DMS 273 (cell line): ENCODE measurements at regions not wholly inside any gene's neighbourhood (a gene's known extent, or its start where the extent isn't known, plus 50 kb on each side); places are given as distances from the start of the nearest gene placed in this dataset.

Experiments used
- DNase-seq: peaks from one replicate; lab custom pipeline; 2025; ENCODE audit not compliant: unreplicated experiment; lab: John Stamatoyannopoulos, UW

DNA sequence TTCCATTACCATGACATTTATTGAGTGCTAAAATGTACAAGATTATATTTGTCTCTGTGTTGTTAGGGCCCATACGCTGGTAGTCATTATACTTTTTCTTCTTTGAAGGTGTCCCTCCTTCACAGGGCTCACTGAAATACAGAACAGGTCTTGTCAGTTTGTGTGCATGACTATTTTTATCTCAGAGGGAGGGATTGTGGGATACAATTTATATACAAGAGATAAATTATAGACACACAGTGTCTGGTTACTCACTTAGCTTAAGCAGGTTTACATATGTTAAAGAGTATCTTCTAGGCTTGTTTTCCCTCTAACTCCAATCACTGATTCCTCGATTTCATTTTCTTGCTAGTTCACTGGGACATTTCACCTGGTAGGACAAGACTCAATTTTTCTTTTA is 143.3 kb upstream of the GUCY1A1 start:
- DNase-seq: no peak

GRCh38 chr4:155522201-155522600 is 144.4 kb upstream of the GUCY1A1 start:
- DNase-seq: no peak

GRCh38 chr4:155521382-155521781 is 144.6 kb upstream of the MAP9 start:
- no peak for DNase-seq

- DNase-seq: no peak
These were observed 138.8 kb upstream of the MAP9 start for GRCh38 chr4:155515444-155516075.

- DNase-seq: no peak
These were observed 137.9 kb upstream of the MAP9 start for GRCh38 chr4:155514628-155515027.

DNA sequence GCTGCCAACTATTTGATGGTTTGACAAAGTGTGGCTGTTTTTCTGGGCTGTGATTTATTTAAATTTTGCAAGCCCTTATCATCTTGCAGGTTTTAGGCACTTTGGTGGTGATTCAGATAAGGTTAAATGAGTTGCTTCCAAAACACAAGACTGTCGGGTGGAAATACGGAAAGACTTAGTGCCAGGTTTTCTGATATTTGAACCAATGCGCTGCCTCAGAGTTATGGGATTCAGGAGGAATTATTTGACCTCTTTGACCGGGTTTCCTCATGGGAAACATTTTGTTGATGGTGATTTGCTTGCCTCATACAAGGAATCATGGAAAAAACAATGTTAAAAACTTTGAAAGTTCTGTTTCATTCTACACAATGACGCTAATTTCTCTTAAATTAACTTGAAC is 136.1 kb upstream of the MAP9 start:
- DNase-seq: no peak

DNA sequence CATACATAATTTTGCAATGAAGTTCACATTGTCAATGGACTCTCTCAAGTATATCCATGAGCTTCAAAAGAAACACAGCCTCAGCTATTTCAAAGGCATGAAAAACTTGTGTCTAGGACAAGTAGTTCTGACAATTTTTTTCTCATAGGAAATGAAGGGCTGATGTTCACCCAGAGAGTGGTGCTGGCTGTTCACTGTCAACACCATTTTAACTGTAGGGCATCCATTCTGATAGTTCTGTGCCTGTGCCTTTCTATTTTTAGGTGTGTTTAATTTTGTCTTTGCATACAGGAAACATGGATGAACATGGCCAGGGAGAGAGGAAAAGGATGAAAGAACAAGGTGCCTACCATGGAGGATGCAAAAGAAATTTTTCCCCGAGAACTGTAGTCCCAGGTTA is 135.3 kb upstream of the MAP9 start:
- no peak for DNase-seq

GRCh38 chr4:155510771-155511170 is 134.0 kb upstream of the MAP9 start:
- no peak for DNase-seq

DNA sequence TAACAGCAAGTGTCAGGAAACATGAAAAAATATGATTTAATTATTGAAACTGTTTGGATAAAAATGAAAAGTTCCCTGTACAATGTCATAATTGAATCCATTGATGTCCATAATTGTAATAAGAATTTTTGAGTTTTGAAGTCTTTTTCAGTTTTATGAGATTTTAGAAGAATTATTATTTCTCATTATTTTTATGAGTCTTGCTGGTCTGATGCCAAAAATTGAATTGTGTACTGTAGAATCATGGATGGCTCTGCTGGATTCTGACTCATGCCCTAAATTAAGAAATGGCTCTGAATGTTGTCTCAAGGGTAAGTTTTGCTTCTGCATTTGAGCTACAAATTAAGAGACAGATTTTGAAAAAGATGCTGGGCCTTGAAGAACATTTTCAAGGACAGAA is 132.8 kb upstream of the MAP9 start:
- DNase-seq: no peak

- no peak for DNase-seq
These were observed 130.0 kb upstream of the MAP9 start for GRCh38 chr4:155506745-155507144.

DNA sequence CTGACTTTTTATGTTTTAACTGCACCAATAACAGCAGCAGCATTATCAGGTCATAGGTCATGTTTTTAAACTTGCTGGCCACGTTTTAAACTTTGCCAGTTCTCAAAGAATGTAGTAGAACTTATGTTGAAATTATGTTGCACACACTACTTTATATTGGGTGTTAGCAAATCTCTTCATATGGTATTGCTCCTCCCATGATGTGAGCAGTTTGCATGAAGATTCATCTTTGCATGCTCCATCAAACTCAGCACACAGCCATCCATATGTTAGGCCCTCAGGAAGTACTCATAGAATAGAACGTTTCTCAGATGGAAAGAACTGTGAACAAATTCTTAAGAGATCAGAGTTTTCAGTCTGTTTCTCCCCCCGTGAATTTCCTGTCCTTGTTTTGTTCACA is 128.6 kb upstream of the MAP9 start:
- no peak for DNase-seq

DNA sequence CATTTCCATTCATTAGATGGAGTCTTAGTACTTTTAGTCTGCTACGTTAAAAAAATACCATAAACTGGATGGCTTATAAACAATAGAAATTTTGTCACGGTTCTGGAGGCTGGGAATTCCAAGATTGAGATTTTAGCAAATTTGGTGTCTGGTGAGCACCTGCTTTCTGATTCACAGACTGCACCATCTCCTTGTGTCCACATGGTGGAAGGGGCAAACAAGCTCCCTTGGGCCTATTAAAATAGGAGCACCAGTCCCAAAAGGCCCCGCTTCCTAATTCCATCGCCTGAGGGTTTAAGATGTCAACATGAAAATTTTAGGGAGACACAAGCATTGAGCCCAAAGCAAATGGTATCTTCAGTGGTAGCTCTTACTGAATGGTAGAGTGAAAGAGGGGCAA is 120.5 kb upstream of the MAP9 start:
- DNase-seq: peak; percentile 4

DNA sequence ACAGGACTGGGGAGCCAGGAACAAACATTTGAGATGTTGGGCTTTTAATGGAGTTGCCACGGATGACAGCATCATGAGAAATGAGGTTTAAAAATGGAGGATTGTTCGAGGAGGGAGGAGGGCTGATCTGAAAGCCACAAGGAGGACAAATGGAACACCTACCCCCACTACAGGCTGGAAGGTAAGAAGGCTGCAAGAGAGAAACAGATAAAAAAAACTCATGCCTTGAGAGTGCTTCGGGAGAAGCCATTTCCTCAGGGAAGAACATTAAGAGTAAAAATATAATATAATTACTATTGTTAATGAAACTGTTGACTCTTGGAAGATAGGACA is 119.5 kb upstream of the MAP9 start:
- DNase-seq: no peak

- no peak for DNase-seq
These were observed 119.0 kb upstream of the MAP9 start for GRCh38 chr4:155495572-155496293.

GRCh38 chr4:155494037-155494718 is 117.4 kb upstream of the MAP9 start:
- no peak for DNase-seq

DNA sequence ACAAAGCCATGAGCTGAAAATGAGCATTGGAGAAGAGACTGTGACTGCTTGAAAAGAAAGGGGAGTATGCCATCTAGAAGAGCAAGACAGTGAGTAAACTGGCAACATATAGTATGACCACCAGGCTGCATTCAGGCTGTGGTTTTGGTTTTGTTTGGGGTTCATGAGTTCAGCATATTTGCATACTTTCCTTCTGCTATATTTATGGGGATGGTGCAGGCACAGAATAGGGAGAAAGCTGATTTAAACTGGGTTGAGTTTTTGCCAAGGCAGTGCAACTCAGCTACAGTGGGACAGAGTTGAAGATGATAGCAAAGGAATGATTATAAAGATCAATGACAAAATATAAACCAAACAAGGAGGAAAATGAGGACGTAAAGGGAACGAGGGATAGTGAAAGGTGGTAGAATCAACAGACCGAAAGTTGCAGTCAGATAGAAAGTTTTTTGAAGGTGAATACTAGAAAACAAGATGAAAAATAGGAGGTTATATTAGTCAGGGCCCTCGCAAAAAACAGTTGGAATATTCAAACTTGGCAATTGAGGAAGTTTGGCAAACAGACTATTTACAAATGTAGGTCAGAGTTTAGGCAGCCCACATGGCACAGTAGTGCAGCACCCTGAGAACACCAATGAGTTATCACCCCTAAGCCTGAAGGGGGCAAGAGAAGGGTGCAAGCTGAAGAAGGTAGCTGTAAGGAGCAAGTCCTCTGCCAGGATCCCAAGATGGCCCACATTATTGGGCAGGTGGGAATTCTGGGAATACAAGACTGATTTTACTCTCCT is 114.8 kb upstream of the MAP9 start:
- DNase-seq: no peak

- DNase-seq: no peak
These were observed 112.5 kb upstream of the MAP9 start for GRCh38 chr4:155489271-155489670.

DNA sequence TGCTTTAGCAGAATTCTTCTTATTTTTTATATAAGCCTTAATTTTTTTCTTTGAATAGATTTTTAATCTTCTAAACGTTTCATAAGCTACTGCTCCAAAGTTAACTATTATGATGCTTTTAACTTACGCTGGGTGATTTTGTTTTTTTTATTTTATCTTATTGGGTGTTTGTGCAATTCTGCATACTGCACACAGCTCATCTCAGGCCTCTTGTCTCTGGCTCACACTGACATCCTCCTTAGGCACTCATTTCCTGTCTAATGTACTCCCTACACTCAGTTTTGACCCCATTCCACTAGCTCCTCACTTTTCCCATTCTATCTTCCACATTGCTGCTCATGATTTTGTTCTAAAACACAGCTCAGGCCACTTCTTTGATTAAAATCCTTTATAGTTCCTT is 111.9 kb upstream of the MAP9 start:
- DNase-seq: no peak

GRCh38 chr4:155487210-155487609 is 110.4 kb upstream of the MAP9 start:
- no peak for DNase-seq

GRCh38 chr4:155481150-155481549 is 104.4 kb upstream of the MAP9 start:
- DNase-seq: no peak

DNA sequence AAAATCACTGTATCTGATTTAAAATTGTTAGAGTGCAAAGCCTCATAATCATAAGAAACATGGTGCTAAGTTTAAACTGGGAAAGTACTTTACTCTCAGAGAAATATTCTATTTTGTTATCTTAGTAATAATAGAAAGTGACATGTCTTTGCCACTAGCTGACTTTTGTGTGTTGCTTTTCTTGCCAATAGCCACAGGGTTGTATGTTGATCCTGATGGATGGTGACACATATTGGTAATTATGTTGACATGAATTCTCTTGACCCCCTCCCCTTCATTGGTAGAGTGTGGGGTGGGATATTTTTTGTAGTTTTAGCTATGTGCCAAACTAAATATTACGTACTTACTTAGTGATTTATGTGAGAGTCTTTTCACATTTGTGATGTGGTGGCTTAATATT is 103.1 kb upstream of the MAP9 start:
- no peak for DNase-seq

DNA sequence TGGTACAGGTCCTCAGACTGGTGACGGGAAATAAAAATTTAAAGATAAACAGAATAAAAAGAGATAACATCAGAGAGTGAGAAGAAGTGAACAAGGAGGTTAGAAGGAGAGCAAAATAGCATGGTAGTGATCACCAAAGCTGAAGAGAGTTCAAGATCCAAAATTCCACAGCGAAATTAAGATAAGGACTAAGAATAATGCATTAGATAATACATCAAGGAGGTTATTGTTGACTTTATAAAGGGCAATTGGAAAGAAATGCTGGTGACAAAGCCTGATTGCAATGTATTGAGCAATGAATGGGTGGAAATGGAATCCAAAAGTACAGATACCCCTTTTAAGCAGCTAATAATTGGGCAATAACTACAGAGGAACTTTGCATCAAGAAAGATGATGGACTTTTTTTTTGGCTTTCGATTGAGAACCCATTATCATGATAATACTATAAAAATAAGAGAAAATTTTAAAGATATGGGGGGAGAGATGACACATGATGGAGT is 101.6 kb upstream of the MAP9 start:
- DNase-seq: no peak
